Ectodermal cell (in vitro differentiated cells): ENCODE measurements at regions not wholly inside any gene's neighbourhood (a gene's known extent, or its start where the extent isn't known, plus 50 kb on each side); places are given as distances from the start of the nearest gene placed in this dataset.
"Not testable (repeated sequence)": the region's sequence is repeated elsewhere in the genome, so short reads cannot be mapped to it uniquely, and the experiment has no call there.

ENCODE experiments used
- H3K27ac ChIP-seq: 2 replicates; pipeline ENCODE4 v1.7.0; 2013; ENCODE audit warnings: mild to moderate bottlenecking, low read depth, low read length; ENCODE audit not compliant: insufficient read depth, poor library complexity, severe bottlenecking
- H3K27me3 ChIP-seq: 2 replicates; pipeline ENCODE4 v1.7.0; 2013; ENCODE audit warnings: mild to moderate bottlenecking, low read length; ENCODE audit not compliant: insufficient read depth, control insufficient read depth, poor library complexity, severe bottlenecking
- H3K36me3 ChIP-seq: one replicate; pipeline ENCODE4 v1.7.0; 2013; ENCODE audit warnings: low read length; ENCODE audit not compliant: control insufficient read depth, insufficient read depth
- H3K4me1 ChIP-seq: one replicate; pipeline ENCODE4 v1.7.0; 2013; ENCODE audit warnings: low read length; ENCODE audit not compliant: control insufficient read depth, insufficient read depth
- H3K4me3 ChIP-seq: 2 replicates; pipeline ENCODE4 v1.7.0; 2013; ENCODE audit warnings: low read depth, low read length, control low read depth; ENCODE audit not compliant: insufficient read depth
- H3K9me3 ChIP-seq: 2 replicates; pipeline ENCODE4 v1.7.0; 2013; ENCODE audit warnings: mild to moderate bottlenecking, low read length, moderate library complexity; ENCODE audit not compliant: control insufficient read depth
- WGBS, 2 experiments: methylation state at CpG; one replicate each; pipeline ENCODE4 v1.1.7; 2013; ENCODE audit warnings: missing lambda C conversion rate in 2 of 2; 5-methylcytosine and 5-hydroxymethylcytosine counted together

DNA sequence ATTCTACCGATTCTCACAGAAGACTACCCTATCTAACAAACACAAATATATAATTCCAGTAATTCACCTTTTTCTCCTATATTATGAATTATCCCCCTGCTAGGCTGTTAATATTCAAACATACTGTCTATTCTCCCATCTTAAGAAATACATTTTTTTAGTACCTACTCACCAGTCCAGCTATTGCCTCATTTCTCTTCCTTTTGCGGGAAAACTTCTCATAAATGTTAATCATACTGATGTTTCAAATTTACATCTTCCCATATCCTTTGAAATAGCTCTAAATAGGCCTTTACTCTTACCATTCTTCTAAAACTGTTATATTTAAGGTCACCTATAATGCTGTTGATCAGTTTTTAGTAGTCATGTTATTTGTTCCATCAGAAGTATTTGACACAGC is 759.1 kb upstream of the SLIT2 start:
- no peak overlapping the region for H3K27ac ChIP-seq
- no peak overlapping the region for H3K4me3 ChIP-seq
- WGBS, 2 experiments, result 96 to 98% methylated on average over 2 of the region's 2 CpGs
- no peaks in the 10 kb centered on the region for H3K27me3 ChIP-seq
- H3K9me3 ChIP-seq, result no peaks in the 10 kb centered on the region
- no peaks in the 10 kb centered on the region for H3K4me1 ChIP-seq
- no peaks in the 10 kb centered on the region for H3K36me3 ChIP-seq

DNA sequence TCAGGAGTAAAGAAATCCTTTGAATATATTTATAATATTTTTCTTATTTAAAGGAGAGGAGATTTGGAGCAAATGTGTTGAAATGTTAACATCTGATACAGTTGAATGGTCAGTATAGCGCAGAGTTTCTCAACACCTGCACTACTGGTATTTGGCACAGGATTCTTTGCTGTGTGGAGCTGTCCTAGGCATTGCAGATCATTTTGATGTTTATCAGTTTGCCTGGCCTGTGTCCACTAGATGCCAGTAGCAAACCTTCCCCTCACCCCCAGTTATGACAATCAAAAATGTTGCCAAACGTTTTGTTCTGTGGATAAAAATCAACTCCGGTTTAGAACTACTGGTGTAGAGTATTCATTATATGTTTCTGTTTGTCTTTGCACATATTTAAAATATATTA is 765.3 kb upstream of the SLIT2 start:
- Histone ChIP-seq H3K27ac (no peak overlapping the region), H3K27me3 (no peaks in the 10 kb centered on the region), H3K36me3 (no peaks in the 10 kb centered on the region), H3K4me3 (no peak overlapping the region), H3K9me3 (no peaks in the 10 kb centered on the region), H3K4me1 (no peaks in the 10 kb centered on the region)
- WGBS, 2 experiments, result 45 to 50% methylated on average over 1 of the region's 3 CpGs

DNA sequence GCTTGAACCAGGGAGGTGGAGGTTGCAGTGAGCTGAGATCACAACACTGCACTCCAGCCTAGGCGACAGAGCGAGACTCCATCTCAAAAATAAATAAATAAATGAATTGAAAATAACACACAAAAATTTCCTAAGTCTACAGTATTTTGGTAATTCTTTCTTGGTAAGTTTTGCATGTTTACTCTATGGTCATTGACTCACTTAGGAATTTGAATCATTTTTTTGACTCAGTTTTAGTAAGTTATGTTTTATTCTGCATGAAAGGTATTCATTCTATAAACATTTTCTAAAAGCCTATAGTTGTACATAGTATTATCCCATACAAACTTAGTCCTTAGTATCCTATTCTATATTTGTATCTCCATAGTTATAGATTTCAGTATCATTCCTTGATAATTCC is 772.9 kb upstream of the SLIT2 start:
- H3K4me1 ChIP-seq, result no peaks in the 10 kb centered on the region
- no CpG with 5 or more reads among the region's 2 CpGs for WGBS, 2 experiments
- H3K9me3 ChIP-seq, result no peaks in the 10 kb centered on the region
- H3K27ac ChIP-seq, result no peak overlapping the region
- no peaks in the 10 kb centered on the region for H3K36me3 ChIP-seq
- H3K27me3 ChIP-seq, result no peaks in the 10 kb centered on the region
- H3K4me3 ChIP-seq, result no peak overlapping the region

DNA sequence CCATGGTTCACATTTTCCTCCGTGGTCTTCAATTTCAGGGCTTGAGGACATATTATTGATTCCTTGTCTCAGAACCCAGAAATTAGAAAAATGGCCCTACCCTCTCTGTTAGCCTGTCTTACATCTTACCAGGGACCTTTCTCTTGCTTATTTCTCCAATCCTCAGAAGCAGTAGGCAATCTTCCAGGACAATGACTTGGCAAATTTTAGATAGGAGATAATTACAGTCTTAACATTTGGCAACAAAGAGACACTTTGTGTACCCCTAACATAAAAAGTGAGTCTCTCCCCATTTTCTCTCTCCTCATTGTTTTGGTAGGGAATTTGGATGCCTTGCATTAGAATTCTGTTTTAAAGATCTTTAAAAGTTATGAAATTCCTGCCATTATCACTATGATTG is 778.1 kb upstream of the SLIT2 start:
- WGBS, 2 experiments, result 92 to 93% methylated on average over 1 of the region's 1 CpG
- Histone ChIP-seq H3K27ac (no peak overlapping the region), H3K4me1 (no peaks in the 10 kb centered on the region), H3K36me3 (no peaks in the 10 kb centered on the region), H3K4me3 (no peak overlapping the region), H3K9me3 (no peaks in the 10 kb centered on the region), H3K27me3 (no peaks in the 10 kb centered on the region)

DNA sequence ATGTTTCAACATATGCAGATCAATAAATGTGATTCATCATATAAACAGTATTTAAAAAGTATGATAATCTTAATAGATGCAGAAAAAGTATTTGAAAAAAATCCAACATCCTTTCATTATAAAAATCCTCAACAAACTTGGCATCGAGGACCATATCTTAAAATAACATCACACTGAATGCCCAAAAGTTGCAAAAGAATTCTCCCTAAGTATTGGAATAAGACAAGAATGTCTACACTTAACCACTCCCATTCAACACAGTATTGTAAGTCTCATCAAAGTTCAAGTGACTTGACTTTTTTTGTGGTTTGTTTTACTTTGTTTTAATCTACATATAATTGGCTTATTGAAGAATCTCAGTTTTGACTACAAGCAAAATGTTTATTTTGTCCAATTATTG is 779.0 kb upstream of the SLIT2 start:
- H3K36me3 ChIP-seq, result no peaks in the 10 kb centered on the region
- H3K9me3 ChIP-seq, result no peaks in the 10 kb centered on the region
- no peaks in the 10 kb centered on the region for H3K4me1 ChIP-seq
- H3K27me3 ChIP-seq, result no peaks in the 10 kb centered on the region
- WGBS, 2 experiments, result 86 to 92% methylated on average over 1 of the region's 1 CpG
- no peak overlapping the region for H3K4me3 ChIP-seq
- no peak overlapping the region for H3K27ac ChIP-seq

DNA sequence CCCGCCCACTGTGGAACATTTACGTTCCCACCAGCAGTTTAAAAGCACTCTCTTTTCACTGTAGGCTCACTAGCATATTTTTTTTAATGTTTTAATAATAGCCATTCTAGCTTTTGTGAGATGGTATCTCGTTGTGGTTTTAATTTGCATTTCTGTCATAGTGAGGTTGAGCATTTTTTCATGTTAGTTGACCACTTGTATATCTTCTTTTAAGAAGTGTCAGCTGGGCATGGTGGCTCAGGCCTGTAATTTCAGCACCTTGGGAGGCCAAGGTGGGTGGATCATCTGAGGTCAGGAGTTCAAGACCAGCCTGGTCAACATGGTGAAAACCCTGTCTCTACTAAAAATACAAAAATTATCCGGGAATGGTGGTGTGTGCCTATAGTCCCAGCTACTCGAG is 781.7 kb upstream of the SLIT2 start:
- H3K9me3 ChIP-seq, H3K4me1 ChIP-seq, H3K36me3 ChIP-seq, H3K27ac ChIP-seq, H3K4me3 ChIP-seq, H3K27me3 ChIP-seq: not testable (repeated sequence)
- WGBS, 2 experiments, result 93 to 95% methylated on average over 5 of the region's 5 CpGs

DNA sequence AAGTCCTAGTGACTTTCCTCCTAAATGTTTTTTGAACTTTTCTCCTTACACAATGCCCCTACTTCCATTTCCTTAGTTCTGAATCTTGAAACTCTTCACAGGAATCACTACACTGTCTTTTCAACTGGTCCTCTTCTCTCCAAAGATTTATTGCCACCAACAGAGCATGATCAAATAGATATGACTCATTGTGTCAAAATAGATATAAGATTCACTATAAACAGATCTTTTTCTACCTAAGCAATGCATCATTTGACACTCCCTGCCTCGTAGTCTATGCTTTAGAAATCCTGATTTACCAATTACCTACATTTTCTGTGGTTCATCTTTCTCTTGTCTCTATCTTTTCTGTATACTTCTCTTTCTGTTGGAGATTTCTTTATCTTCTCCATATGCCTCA is 789.6 kb upstream of the SLIT2 start:
- WGBS, 2 experiments, result 45 to 48% methylated on average over 1 of the region's 1 CpG
- no peak overlapping the region for H3K4me3 ChIP-seq
- no peaks in the 10 kb centered on the region for H3K36me3 ChIP-seq
- H3K4me1 ChIP-seq, result no peaks in the 10 kb centered on the region
- H3K27me3 ChIP-seq, result no peaks in the 10 kb centered on the region
- no peaks in the 10 kb centered on the region for H3K9me3 ChIP-seq
- H3K27ac ChIP-seq, result no peak overlapping the region

DNA sequence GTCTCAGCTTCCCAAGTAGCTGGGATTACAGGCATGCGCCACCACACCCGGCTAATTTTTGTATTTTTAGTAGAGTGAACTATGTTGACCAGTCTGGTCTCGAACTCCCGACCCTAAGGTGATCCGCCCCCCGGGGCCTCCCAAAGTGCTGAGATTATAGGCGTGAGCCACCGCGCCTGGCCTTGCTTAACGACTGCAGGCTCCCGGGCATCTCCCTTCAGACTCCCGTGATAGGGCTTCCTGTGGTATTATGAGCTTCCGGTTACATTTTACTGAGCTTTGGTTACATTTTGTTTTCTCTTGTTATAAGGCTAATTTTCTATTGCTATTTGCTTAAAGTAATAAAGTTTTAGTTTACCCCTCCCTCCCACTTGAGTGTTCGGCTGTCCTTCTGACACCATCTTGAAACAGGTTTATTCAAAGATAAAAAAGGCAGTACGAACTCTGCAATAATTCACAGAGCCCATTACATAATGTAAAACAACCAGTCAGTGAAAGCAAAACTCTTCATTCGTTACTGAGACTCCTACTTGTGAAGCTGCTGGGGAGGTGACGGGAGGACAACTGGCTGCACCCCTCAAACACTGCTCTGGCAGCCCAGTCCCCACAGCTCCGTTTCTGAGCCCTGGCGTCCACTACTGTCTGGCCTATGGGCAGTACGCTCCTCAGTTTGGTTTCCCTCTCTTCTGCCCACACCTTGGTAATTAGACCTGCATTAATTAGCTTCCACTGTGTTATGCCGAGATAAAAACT is 795.7 kb upstream of the SLIT2 start:
- Histone ChIP-seq H3K4me1 (no peaks in the 10 kb centered on the region), H3K9me3 (no peaks in the 10 kb centered on the region), H3K36me3 (no peaks in the 10 kb centered on the region), H3K4me3 (no peak overlapping the region), H3K27ac (no peak overlapping the region), H3K27me3 (no peaks in the 10 kb centered on the region)
- WGBS, 2 experiments, result 90 to 92% methylated on average over 21 of the region's 21 CpGs

DNA sequence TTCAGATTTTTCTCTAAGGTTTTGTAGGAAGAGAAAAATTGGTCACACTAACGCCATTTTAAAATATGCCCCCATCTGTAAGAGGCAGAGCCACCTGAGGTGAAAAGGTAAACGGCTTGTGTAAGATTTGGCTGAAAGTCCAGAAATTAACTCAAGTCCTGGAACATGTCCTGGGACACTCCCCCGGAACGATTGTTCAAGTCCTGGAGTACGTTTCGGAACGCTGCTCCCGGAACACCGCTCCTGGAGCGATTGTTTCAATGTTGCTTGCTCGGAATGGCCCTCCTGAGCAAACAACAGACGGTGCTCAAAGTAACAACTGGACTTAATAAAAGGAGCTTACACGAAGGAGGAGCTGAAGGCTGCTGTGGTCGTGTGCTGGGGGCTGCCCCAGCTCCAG is 796.5 kb upstream of the SLIT2 start:
- H3K4me1 ChIP-seq, result no peaks in the 10 kb centered on the region
- no peak overlapping the region for H3K27ac ChIP-seq
- WGBS, 2 experiments, result 95 to 96% methylated on average over 14 of the region's 14 CpGs
- no peaks in the 10 kb centered on the region for H3K9me3 ChIP-seq
- no peak overlapping the region for H3K4me3 ChIP-seq
- no peaks in the 10 kb centered on the region for H3K36me3 ChIP-seq
- no peaks in the 10 kb centered on the region for H3K27me3 ChIP-seq

DNA sequence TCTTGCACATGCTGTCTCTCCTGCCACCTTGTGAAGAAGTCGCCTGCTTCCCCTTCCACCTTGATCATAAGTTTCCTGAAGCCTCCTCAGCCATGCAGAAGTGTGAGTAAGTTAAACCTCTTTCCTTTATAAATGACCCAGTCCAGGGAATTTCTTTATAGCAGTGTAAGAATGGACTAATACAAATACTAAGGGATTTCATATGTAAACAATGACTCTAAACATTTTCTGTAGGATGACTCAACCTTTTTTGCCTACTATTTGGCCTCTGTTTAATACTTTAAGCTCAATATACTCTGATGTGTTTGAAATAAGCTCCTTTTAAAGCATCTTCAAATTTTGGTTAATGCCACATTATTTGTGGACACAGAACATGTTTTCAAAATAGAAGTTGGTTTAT is 813.5 kb upstream of the SLIT2 start:
- H3K27me3 ChIP-seq, result no peaks in the 10 kb centered on the region
- no peaks in the 10 kb centered on the region for H3K9me3 ChIP-seq
- no peaks in the 10 kb centered on the region for H3K4me1 ChIP-seq
- no peak overlapping the region for H3K27ac ChIP-seq
- no peak overlapping the region for H3K4me3 ChIP-seq
- 88 to 91% methylated on average over 1 of the region's 1 CpG for WGBS, 2 experiments
- no peaks in the 10 kb centered on the region for H3K36me3 ChIP-seq

DNA sequence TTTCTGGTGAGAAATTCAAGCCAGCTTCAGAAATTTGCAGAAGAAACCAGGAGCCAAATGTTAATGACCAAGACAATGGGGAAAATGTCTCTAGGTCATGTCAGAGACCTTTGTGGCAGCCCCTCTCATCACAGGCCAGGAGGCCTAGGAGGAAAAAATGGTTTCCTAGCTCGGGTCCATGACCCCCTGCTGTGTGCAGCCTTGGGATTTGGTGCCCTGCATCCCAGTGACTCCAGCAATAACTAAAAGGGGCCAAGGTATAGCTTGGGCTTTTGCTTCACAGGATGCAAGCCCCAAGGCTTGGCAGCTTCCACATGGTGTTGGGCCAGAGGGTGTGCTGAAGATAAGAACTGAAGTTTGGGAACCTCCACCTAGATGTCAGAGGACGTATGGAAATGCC is 814.7 kb upstream of the SLIT2 start:
- Histone ChIP-seq H3K36me3 (no peaks in the 10 kb centered on the region), H3K4me3 (no peak overlapping the region), H3K4me1 (no peaks in the 10 kb centered on the region), H3K27me3 (no peaks in the 10 kb centered on the region), H3K9me3 (no peaks in the 10 kb centered on the region), H3K27ac (no peak overlapping the region)
- WGBS, 2 experiments, result 80 to 89% methylated on average over 2 of the region's 2 CpGs
